Keratinocyte (primary cell): ENCODE measurements at regions not wholly inside any gene's neighbourhood (a gene's known extent, or its start where the extent isn't known, plus 50 kb on each side); places are given as distances from the start of the nearest gene placed in this dataset.

Source experiments
- DNase-seq: peaks from one replicate; pipeline ENCODE4 v3.0.0-alpha.2; 2011; ENCODE audit warnings: low read depth, missing footprints, low spot score
- FAIRE-seq: peaks from 2 replicates; lab custom pipeline; 2011; peaks lifted over from hg19 to GRCh38; lab: Jason Lieb, UNC
- H2AFZ ChIP-seq: 2 replicates; pipeline ENCODE4 v1.6.0; 2012; ENCODE audit warnings: low read length, control low read depth, inconsistent platforms; ENCODE audit not compliant: control insufficient read depth
- H3K27ac ChIP-seq: 2 replicates; pipeline ENCODE4 v1.5.1; 2011; ENCODE audit warnings: low read length; ENCODE audit not compliant: control insufficient read depth, insufficient read depth
- H3K27me3 ChIP-seq: 3 replicates; pipeline ENCODE4 v1.6.0; 2011; ENCODE audit warnings: low read length; ENCODE audit not compliant: control insufficient read depth, insufficient read depth; ENCODE audit errors: extremely low read depth
- H3K36me3 ChIP-seq, 2 experiments: 2 replicates in 1 of 2; 3 replicates in 1 of 2; pipeline ENCODE4 v1.5.1; 2011; ENCODE audit warnings: low read length in 2 of 2, mild to moderate bottlenecking in 1 of 2; ENCODE audit not compliant: control insufficient read depth in 2 of 2, insufficient read depth in 2 of 2; ENCODE audit errors: extremely low read depth in 1 of 2
- H3K4me1 ChIP-seq: 3 replicates; pipeline ENCODE4 v1.5.1; 2011; ENCODE audit warnings: low read length; ENCODE audit not compliant: control insufficient read depth, insufficient read depth; ENCODE audit errors: extremely low read depth
- H3K4me2 ChIP-seq: 3 replicates; pipeline ENCODE4 v1.6.0; 2011; ENCODE audit warnings: low read depth, low read length; ENCODE audit not compliant: control insufficient read depth, insufficient read depth; ENCODE audit errors: extremely low read depth
- H3K4me3 ChIP-seq, 3 experiments: fragments of 200-600 bp in 1 of 3; sonication (generic) in 1 of 3; 2 replicates in 2 of 3; 3 replicates in 1 of 3; pipeline ENCODE4 v1.5.1; 2011 to 2016; ENCODE audit warnings: low read length in 3 of 3, mild to moderate bottlenecking in 3 of 3, control low read depth in 2 of 3, inconsistent platforms in 1 of 3, low read depth in 1 of 3, mixed read lengths in 1 of 3, mixed run types in 1 of 3, moderate library complexity in 1 of 3; ENCODE audit not compliant: control insufficient read depth in 2 of 3, insufficient read depth in 2 of 3; ENCODE audit errors: extremely low read depth in 1 of 3
- H3K79me2 ChIP-seq: 2 replicates; pipeline ENCODE4 v1.6.0; 2012; ENCODE audit warnings: low read length; ENCODE audit not compliant: control insufficient read depth, insufficient read depth
- H3K9ac ChIP-seq: 3 replicates; pipeline ENCODE4 v1.6.0; 2011; ENCODE audit warnings: low read length; ENCODE audit not compliant: control insufficient read depth, insufficient read depth; ENCODE audit errors: extremely low read depth
- H3K9me1 ChIP-seq: 3 replicates; pipeline ENCODE4 v1.6.0; 2011; ENCODE audit warnings: low read length; ENCODE audit not compliant: control insufficient read depth, insufficient read depth; ENCODE audit errors: extremely low read depth
- H3K9me3 ChIP-seq: 2 replicates; pipeline ENCODE4 v1.5.1; 2012; ENCODE audit warnings: low read depth, low read length; ENCODE audit not compliant: control insufficient read depth
- H4K20me1 ChIP-seq: 3 replicates; pipeline ENCODE4 v1.6.0; 2011; ENCODE audit warnings: low read length; ENCODE audit not compliant: control insufficient read depth, insufficient read depth; ENCODE audit errors: extremely low read depth
- EZH2 ChIP-seq: IDR thresholded peaks from one replicate; pipeline ENCODE4 v1.6.1; 2012; ENCODE audit warnings: inconsistent platforms, mild to moderate bottlenecking, low read length, moderate library complexity
- dilution Hi-C: fragments of 300-500 bp; cut with MboI; formaldehyde crosslinking; loops from one replicate; pipeline ENCODE4 v1.7.0; 2020; ENCODE audit warnings: low sequenced_read_pairs; ENCODE audit not compliant: extremely low pct_ligation_motif_present
- TF ChIP-seq, protein P1 (sequence below), 3 experiments: IDR thresholded peaks in 1 of 3; conservative IDR thresholded peaks in 1 of 3; optimal IDR thresholded peaks in 1 of 3; 2 replicates in 2 of 3; 3 replicates in 1 of 3; pipeline versions ENCODE3 to v1.5.1; 2011; ENCODE audit warnings: low read length in 3 of 3, mild to moderate bottlenecking in 3 of 3, moderate library complexity in 2 of 3, control low read depth in 1 of 3, inconsistent platforms in 1 of 3; ENCODE audit not compliant: insufficient read depth in 2 of 3; ENCODE audit errors: extremely low read depth in 1 of 3

DNA sequence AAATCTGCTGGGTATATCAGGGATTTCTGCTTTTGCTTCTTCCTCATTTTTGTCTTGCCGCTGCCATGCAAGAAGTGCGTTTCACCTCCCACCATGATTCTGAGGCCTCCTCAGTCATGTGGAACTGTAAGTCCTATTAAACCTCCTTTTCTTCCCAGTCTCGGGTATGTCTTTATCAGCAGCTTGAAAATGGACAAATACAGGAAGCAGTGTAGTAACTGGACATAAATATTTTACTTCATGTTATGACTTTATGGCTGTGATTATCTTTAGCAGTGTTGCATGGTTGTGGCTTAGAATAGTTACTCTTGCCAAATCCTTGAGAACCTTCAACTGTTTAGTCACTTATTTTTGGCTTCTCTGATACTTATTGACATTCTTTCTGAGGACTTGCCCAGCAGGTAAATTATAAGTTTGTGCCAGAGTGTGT, 66.2 kb upstream of the DLX2 start:
- TF ChIP-seq, protein P1, sequence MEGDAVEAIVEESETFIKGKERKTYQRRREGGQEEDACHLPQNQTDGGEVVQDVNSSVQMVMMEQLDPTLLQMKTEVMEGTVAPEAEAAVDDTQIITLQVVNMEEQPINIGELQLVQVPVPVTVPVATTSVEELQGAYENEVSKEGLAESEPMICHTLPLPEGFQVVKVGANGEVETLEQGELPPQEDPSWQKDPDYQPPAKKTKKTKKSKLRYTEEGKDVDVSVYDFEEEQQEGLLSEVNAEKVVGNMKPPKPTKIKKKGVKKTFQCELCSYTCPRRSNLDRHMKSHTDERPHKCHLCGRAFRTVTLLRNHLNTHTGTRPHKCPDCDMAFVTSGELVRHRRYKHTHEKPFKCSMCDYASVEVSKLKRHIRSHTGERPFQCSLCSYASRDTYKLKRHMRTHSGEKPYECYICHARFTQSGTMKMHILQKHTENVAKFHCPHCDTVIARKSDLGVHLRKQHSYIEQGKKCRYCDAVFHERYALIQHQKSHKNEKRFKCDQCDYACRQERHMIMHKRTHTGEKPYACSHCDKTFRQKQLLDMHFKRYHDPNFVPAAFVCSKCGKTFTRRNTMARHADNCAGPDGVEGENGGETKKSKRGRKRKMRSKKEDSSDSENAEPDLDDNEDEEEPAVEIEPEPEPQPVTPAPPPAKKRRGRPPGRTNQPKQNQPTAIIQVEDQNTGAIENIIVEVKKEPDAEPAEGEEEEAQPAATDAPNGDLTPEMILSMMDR (optimal IDR thresholded peaks at IDR 0.05 in 1 of 3, IDR thresholded peaks at IDR 0.05 in 1 of 3, conservative IDR thresholded peaks at IDR 0.05 in 1 of 3; ENCODE audit: extremely low read depth in 1 of 3, insufficient read depth in 2 of 3, low read length in 3 of 3), result no peak
- TF ChIP-seq EZH2, result no peak
- no peak overlapping the region for H3K4me3 ChIP-seq
- no peak overlapping the region for H2AFZ ChIP-seq
- H3K4me2 ChIP-seq, result no peak overlapping the region
- no peaks in the 10 kb centered on the region for H3K9me1 ChIP-seq
- no peak overlapping the region for H3K27ac ChIP-seq
- no peaks in the 10 kb centered on the region for H4K20me1 ChIP-seq
- H3K9ac ChIP-seq, result no peak overlapping the region
- no peaks in the 10 kb centered on the region for H3K9me3 ChIP-seq
- H3K79me2 ChIP-seq, result no peaks in the 10 kb centered on the region
- DNase-seq (no peak), FAIRE-seq (no peak)
- H3K4me1 ChIP-seq, result peaks cover 8% of the 10 kb centered on the region
- dilution Hi-C loops, result no loop called here
- no peaks in the 10 kb centered on the region for H3K27me3 ChIP-seq
- H3K36me3 ChIP-seq, result no peaks in the 10 kb centered on the region

DNA sequence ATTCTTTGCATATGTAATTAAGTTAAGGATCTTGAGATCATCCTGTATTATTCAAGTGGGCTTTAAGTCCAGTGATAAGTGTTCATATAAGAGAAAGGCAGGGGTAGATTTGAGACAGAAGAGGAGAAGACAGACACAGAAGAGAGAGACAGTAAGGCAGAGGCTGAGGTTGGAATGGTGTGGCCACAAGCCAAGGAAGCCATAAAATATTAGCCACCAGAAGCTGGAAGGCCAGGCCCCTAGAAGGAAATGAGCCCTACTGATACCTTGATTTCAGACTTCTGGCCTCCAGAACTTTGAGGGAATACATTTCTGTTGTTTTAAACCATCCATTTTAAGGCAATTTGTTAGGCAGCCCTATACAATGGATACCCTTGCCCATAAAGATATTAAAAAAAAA, 66.9 kb upstream of the DLX2 start:
- Histone ChIP-seq H2AFZ (no peak overlapping the region), H3K9me1 (no peaks in the 10 kb centered on the region), H3K9me3 (no peaks in the 10 kb centered on the region), H3K4me3 (no peak overlapping the region), H4K20me1 (no peaks in the 10 kb centered on the region), H3K27me3 (no peaks in the 10 kb centered on the region), H3K27ac (no peak overlapping the region), H3K9ac (no peak overlapping the region), H3K4me2 (no peak overlapping the region), H3K4me1 (peaks cover 8% of the 10 kb centered on the region), H3K36me3 (no peaks in the 10 kb centered on the region), H3K79me2 (no peaks in the 10 kb centered on the region)
- no peak for DNase-seq
- TF ChIP-seq EZH2, result no peak
- TF ChIP-seq, protein P1 (optimal IDR thresholded peaks at IDR 0.05 in 1 of 3, IDR thresholded peaks at IDR 0.05 in 1 of 3, conservative IDR thresholded peaks at IDR 0.05 in 1 of 3; ENCODE audit: extremely low read depth in 1 of 3, insufficient read depth in 2 of 3, low read length in 3 of 3), result no peak
- dilution Hi-C loops, result no loop called here
- FAIRE-seq, result no peak
